HG03439 (cell line): ENCODE measurements at regions not wholly inside any gene's neighbourhood (a gene's known extent, or its start where the extent isn't known, plus 50 kb on each side); places are given as distances from the start of the nearest gene placed in this dataset.

ENCODE experiments used
- ATAC-seq: cut with Tn5 transposase; IDR thresholded peaks from one replicate; pipeline ENCODE4 v1.9.1; 2021; ENCODE audit warnings: mild to moderate bottlenecking, moderate library complexity; ENCODE audit not compliant: unreplicated experiment

GRCh38 chr2:2568411-2568810 is 237.3 kb upstream of the MYT1L start:
- ATAC-seq: no peak

GRCh38 chr2:2567776-2568175 is 236.7 kb upstream of the MYT1L start:
- no peak for ATAC-seq

- no peak for ATAC-seq
Measured at GRCh38 chr2:2566396-2567323, 235.6 kb upstream of the MYT1L start.

GRCh38 chr2:2565671-2566070 is 234.6 kb upstream of the MYT1L start:
- ATAC-seq: no peak

- no peak for ATAC-seq
Measured at GRCh38 chr2:2564300-2565078, 233.4 kb upstream of the MYT1L start.

- ATAC-seq: no peak
Measured at GRCh38 chr2:2563309-2563860, 232.3 kb upstream of the MYT1L start.

GRCh38 chr2:2562867-2563266 is 231.8 kb upstream of the MYT1L start:
- ATAC-seq: no peak

GRCh38 chr2:2561346-2562095 is 230.4 kb upstream of the MYT1L start:
- no peak for ATAC-seq

GRCh38 chr2:2560374-2561015 is 229.4 kb upstream of the MYT1L start:
- no peak for ATAC-seq

GRCh38 chr2:2558476-2558875 is 227.4 kb upstream of the MYT1L start:
- ATAC-seq: no peak

GRCh38 chr2:2557475-2557874 is 226.4 kb upstream of the MYT1L start:
- no peak for ATAC-seq

- no peak for ATAC-seq
Measured at GRCh38 chr2:2550856-2551255, 219.8 kb upstream of the MYT1L start.

- ATAC-seq: no peak
Measured at GRCh38 chr2:2547911-2548310, 216.8 kb upstream of the MYT1L start.

- no peak for ATAC-seq
Measured at GRCh38 chr2:2547451-2547850, 216.4 kb upstream of the MYT1L start.

GRCh38 chr2:2546046-2546445 is 215.0 kb upstream of the MYT1L start:
- ATAC-seq: no peak

- no peak for ATAC-seq
Measured at GRCh38 chr2:2542966-2543611, 212.0 kb upstream of the MYT1L start.

GRCh38 chr2:2542316-2542715 is 211.2 kb upstream of the MYT1L start:
- no peak for ATAC-seq

GRCh38 chr2:2540406-2540805 is 209.3 kb upstream of the MYT1L start:
- ATAC-seq: no peak

- ATAC-seq: no peak
Measured at GRCh38 chr2:2536416-2537056, 205.5 kb upstream of the MYT1L start.

- no peak for ATAC-seq
Measured at GRCh38 chr2:2530334-2530733, 199.3 kb upstream of the MYT1L start.
